ENCODE measurements at regions not wholly inside any gene's neighbourhood (a gene's known extent, or its start where the extent isn't known, plus 50 kb on each side); places are given as distances from the start of the nearest gene placed in this dataset.

GRCh38 chr3:152706991-152707713 lies 127.8 kb upstream of the P2RY1 start:
- ChIA-PET POLR2A (no interaction called here), CTCF (no interaction called here)

- POLR2A ChIA-PET = no interaction called here
- CTCF ChIA-PET = no interaction called here
Measured at GRCh38 chr3:152709659-152710058, 125.3 kb upstream of the P2RY1 start.

GRCh38 chr3:152710549-152710948 lies 124.4 kb upstream of the P2RY1 start:
- POLR2A ChIA-PET = no interaction called here
- CTCF ChIA-PET = no interaction called here

- POLR2A ChIA-PET = no interaction called here
Measured at GRCh38 chr3:152713989-152714388, 120.9 kb upstream of the P2RY1 start.

GRCh38 chr3:152714507-152714906 lies 120.4 kb upstream of the P2RY1 start:
- POLR2A ChIA-PET = no interaction called here
- CTCF ChIA-PET = no interaction called here

More at GRCh38 chr3:152713989-152714388, 120.9 kb upstream of the P2RY1 start:
- CTCF ChIA-PET = no interaction called here

- POLR2A ChIA-PET = no interaction called here
- CTCF ChIA-PET = no interaction called here
Measured at GRCh38 chr3:152717252-152717651, 117.7 kb upstream of the P2RY1 start.

DNA sequence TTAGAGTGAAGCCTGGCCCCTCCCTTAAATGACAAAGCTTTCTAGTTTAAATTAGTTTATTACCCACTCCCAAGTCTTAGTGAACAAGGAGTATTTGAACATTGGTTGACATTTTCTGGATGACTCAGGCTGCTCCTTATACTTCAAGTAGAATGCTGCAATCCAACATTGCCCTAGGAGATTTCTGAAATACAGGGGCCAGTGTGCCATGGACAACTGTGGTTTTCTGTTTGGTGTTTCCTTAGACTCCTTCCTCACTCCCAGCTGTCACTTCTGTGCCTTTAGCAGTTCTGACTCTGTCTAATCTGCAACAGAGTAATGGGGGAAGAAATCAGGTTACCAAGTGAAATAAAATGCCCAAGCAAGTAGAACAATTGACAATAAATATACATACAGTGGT lies 116.1 kb upstream of the P2RY1 start:
- CTCF ChIA-PET = no interaction called here
- POLR2A ChIA-PET = no interaction called here

DNA sequence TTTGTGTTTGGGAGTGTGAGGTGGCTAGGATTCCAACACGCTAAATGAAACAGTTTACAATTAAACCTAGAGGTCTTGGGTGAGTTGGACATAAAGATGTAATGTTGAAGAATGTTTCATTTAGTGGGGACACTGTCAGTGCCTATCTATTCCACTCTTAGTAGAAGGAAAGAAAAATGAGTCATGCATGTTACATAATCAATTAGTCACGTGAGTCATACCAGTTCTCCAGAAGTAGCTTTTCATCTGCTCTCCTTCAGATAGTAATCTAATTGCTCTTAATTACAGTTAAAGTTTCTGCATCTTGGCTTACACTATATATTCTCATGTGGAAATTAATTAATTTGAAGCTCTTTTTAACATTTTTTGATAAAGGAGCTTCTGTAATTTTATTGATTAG lies 115.7 kb upstream of the P2RY1 start:
- CTCF ChIA-PET = no interaction called here
- POLR2A ChIA-PET = no interaction called here

- ChIA-PET CTCF (no interaction called here), POLR2A (interaction anchor here (0.7 kb wide), 1 partner anchor 231 kb away, joined by 3 read pairs; no protein-coding TSS in a partner anchor)
Measured at GRCh38 chr3:152720951-152721718, 113.8 kb upstream of the P2RY1 start.

DNA sequence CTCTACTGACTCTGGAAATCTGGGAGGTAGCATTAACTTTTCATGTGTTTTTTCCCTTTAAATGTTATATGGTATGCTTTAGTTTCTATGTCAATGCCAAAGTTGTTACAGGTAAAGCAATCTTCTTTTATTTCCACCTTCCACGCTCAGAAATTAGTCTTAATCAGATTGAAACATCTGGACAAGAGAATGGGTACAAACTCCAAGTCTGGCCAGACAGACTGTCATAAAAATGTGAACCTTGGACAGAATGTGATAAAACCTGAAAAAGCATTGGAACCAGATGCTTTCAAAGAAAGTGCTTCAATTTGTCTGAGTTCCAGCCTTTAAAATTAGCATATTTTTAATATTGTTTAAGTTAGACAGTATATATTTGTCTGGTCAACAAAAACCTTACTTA lies 110.7 kb upstream of the P2RY1 start:
- POLR2A ChIA-PET = no interaction called here
- CTCF ChIA-PET = no interaction called here

GRCh38 chr3:152728231-152728980 lies 106.5 kb upstream of the P2RY1 start:
- ChIA-PET CTCF (no interaction called here), POLR2A (no interaction called here)

DNA sequence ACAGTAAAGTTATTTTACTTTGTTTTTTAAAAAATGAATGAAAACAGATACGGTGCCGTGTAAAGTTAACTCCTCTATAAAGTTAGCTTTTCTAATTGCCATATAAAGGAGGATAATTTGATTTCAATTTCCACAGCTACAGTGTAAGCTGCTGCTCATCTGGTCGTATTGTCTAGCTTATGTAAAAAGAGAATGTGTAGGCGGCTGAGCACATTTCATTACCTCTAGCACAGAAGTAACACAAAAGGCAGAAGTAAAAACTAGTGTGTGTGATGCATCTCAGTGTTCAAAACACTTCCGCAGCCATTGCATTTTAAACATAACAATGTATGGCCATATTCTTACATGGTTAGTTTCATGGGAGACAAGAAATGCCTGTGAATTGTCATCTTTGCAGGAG lies 105.0 kb upstream of the P2RY1 start:
- POLR2A ChIA-PET = no interaction called here
- CTCF ChIA-PET = no interaction called here

GRCh38 chr3:152731511-152731910 lies 103.4 kb upstream of the P2RY1 start:
- CTCF ChIA-PET = no interaction called here
- POLR2A ChIA-PET = no interaction called here

- ChIA-PET CTCF (no interaction called here), POLR2A (no interaction called here)
Measured at GRCh38 chr3:152733584-152734119, 101.3 kb upstream of the P2RY1 start.

DNA sequence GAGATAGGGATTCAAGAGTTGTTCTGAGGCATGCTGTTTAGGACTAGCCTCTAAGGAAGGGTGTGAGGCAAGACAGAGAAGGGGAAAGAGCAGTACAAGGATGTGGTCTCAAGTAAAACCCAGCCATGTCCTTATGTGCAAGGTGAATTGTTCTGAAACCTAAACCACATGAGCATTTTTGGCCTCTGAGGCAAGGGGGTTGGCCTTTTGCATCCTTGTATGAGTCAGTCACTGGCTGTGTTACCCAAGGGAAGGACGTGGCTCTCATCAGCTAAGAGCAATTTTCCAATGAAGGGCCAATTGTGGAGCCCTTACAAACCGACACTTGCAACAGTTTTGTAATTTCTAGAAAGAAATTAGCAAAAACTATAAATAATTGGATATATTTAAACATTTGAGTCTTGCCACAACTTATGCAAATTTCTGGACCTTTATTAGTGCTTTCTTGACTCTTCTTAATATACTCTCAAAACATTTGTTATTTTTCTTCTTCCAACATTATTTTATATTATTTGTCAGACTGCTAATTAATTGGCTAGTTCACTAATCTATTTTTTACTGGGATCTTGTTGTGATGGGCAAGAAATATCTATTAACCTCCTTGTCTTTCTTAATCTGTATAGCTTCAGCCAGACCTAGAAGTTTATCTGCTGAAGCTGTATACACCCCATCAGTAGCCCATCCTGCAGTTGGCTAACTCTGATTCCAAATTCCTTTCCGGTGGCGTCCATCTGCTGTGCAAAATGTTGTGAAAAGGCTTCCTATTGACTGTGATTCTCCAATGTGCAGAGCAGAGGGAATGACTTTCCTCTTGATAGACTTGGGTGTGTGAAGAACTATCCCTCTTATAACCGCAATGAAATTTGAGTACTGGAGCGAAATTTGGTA lies 97.7 kb upstream of the P2RY1 start:
- ChIA-PET POLR2A (no interaction called here), CTCF (no interaction called here)

- ChIA-PET POLR2A (no interaction called here), CTCF (no interaction called here)
Measured at GRCh38 chr3:152738656-152739055, 96.3 kb upstream of the P2RY1 start.

DNA sequence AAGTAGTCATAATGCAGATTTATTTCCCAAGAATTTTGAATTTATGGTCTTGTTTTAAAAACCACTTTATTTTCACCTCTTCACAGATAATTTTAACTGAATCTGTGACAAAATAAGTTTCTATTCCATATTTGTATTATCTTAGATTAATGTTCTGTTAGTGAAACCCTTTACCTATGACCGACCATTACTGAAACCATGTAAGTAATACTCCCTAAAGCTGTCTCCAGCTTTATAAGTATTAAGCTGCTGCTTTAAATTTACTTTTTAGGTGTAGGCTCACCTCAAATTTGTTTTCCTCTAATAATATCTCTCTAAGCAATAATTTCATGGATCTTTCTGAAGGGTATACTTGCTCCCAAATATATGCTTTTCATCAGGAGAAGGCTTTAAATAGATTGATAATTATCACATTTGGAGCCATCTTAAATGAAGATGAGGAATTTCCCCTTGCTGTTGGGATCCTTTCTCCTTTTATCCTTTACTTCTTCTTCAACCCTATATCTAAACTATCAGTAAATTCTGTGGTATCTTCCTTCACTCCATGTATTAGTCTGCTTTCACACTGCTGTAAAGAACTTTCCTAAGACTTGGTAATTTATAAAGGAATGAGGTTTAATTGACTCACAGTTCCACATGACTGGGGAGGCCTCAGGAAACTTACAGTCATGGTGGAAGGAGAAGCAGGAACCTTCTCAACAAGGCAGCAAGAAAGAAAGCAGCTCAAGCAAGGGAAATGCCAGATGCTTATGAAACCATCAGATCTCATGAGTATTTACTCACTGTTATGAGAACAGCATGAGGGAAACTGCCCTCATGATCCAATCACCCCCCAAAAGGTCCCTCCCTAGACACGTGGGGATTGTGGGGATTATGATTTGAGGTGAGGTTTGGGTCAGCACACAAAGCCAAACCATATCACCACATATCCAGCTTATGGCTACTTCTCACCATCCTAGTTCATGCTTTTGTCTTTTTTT lies 92.3 kb upstream of the P2RY1 start:
- POLR2A ChIA-PET = interaction anchor here (0.6 kb wide), 1 partner anchor 92 kb away, joined by 8 read pairs; no protein-coding TSS in a partner anchor
- CTCF ChIA-PET = no interaction called here

DNA sequence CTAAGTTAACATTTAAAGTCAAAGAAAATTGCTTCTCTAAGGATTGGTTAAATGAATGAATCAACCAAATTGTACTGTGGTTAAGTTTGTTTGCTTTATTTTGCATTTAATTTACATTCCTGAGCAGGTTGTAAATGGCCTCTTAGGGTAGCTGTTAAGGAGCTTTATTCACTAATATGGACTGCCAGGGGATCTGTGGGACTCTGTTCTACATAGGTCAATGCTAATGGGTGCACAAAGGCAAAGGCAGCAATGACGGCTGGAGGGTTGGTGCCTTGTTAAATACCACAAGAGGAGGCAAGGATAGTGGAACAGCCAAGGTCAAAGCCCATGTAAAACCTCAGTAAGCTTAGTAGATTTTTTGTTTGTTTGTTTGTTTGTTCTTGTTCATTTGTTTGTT lies 89.3 kb upstream of the P2RY1 start:
- CTCF ChIA-PET = no interaction called here
- POLR2A ChIA-PET = interaction anchor here (0.6 kb wide), 1 partner anchor 661 kb away, joined by 4 read pairs; no protein-coding TSS in a partner anchor

GRCh38 chr3:152754303-152754702 lies 80.6 kb upstream of the P2RY1 start:
- ChIA-PET CTCF (no interaction called here), POLR2A (no interaction called here)
